ENCODE measurements at regions not wholly inside any gene's neighbourhood (a gene's known extent, or its start where the extent isn't known, plus 50 kb on each side); places are given as distances from the start of the nearest gene placed in this dataset.

DNA sequence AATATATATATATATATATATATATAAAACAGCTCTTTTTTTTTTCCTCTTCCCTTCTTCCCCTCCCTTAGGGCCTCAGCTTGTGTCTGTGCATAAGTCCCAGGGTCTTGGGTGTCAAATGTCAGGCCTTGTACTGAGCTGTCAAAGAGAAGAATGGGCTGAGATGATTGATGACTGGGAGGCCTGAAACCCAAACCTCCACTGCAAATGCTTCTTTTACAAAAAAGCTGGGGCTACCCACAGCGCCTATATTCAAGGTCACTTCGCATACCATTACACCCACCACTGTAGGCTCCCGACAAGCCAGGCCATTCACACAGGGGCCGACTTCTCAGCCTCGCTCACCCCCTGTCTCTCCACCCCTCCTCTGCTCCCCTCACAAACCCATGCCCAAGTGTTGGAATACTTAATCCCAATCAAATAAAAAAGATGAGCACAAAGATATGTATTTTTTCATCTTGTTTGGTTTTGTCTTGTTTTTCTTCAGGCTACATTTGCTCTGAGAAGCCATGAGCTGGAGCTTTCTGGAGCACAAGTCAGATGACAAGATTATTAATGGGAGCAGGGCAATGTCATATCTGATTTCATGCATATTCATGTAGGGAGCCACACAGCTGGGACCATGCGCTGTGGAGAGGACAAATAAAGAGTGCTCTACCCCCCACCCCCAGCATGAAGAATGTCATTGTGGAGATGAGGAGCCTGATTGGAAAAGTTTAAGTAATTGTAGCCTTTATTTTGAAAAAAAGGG is 614.4 kb upstream of the NR2F2 start:
- no peak for DNase-seq

DNA sequence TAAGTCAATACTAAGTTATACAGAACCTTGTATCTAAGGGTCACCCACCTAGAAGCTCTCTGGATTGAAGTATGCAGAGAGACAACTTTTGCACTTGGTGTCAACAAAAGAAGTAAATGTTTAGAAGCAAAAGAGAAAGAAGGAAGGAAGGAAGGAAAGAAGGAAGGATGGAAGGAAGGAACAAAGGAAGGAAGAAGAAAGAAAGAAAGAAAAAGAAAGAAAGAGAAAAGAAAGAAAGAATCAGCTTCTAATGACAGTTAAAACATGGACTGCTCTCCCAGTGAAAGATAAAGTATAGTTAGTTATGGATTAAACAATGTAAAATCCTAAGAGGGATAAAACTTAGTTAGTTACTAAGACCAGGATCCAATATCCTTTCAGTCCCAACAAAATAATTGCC is 613.8 kb upstream of the NR2F2 start:
- no peak for DNase-seq

DNA sequence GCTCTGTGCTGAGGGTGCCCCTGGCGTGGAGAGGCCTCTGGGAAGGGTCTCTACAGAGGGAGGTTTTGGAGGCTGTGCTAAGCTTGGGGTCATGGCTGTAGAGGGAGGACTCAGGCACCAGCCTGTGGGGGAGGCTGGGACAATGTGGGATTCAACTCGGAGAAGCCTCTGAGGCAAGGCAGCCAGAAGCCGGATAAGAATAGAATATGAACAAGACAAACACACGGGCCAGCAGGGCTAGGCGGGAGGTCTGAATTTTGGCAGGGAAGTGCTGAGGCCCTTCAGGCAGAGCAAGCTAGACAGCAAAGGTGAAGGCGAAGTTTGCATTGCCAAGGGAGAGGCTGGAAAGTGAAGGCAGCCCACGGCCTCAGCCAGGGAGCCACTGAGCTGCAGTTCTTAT is 612.1 kb upstream of the NR2F2 start:
- DNase-seq: no peak

DNA sequence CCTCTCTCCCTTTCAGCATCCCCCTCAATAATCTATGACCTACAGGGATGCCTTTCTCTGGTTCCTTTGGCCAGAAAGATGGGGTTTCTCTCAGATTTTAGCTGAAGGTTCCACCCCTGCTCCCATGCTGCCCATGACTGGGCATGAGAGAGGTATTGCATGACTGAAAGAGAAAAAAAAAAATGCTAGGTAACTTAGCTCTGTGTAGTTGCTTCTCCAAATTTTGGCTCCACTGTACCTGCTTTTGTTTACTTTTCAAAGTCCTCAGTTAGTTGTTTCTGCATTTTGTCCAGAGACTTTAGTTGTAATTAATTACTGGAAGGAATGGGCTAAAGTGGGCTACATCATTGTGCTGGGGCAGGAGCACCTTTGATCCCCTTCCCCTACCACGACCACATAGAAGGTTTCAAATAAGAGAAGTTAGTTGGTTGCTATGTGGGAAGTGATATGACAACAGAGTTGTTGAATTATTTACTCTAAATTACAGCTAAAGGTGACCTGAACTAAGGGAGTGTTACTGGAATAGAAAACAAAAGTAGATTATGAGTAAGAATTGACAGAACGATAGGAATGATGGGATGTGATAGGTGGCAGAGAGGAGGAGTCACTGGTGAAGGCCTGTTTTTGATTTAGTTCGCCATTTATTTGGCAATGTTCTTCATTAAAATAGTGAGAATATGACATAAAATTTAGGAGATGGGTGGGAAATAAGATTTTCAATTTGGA is 605.4 kb upstream of the NR2F2 start:
- no peak for DNase-seq

DNA sequence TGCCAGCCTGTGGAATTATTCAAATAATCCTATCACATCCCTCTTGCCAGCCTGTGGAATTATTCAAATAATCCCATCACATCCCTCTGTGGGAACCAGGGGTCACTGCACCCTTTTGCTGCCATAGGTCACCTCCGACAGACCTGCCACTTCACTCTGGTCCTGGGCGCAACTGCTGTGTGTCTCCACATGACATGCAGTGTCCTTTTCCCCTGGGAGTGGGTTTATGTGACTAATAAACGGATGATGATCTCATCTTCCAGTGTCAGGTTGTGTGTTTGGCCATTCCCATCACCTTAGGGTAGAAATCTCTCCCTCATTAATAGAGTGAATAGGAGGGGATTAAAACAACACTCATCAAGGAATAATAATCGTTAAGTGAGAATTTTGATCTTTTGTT is 603.6 kb upstream of the NR2F2 start:
- no peak for DNase-seq

DNA sequence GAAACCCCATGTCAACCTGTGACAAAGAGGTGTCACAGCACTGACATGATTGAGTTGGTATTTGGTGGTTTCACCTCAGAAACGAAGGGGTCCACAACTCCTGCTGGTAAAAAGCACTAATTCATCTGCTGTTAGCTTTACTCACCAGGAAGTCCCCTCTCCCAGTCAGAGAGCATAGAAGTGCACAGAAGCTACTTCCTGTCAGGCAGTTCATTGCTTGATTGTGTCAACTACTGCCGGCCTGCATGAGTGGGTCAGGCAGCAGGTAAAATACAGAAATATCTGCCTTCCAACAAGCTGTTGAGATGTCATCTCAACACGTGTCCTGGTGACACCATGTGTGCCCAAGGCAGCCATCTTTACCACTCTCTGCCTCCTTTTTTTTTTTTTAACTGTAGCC is 596.6 kb upstream of the NR2F2 start:
- no peak for DNase-seq

DNA sequence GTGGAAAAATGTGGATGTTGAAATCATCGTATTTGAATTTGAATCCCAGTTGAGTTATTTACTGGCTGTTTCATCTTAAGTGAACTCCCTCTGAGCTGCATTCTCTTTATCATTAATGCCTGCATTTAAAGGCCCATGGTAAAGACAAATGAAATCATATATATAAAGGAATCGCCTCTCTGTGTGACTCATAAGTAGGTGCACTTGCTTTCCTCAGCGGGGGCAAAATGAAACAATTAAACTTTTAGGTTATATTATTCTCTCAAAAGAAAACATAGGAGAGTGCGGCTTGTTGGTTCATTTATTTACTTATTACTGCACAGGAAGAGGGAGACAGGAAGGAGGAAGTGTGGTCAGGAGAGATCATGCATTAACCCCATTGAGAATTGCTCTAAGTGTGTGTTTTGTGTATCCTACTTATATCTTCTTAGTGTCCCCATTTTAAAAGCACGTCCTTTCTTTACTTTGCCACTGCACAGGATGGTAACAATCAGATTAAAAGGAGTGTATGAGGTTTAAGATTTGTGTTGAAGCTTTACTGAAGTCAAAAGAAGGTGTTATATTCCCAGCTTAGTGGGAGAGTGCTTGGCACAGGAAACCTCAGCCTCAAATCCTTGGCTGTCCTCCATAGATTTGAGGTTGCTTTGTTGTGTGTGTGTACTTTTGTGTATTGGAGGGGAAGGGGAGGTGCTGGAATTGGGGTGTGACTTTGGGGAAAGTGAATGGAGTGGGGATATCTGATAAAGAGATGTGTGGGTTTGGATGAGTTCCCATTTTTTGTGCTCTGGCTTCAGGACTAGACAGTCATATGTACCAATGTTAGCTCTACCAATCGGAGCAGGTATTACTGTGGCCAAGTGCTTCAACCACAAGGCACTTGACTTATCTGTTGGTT is 595.8 kb upstream of the NR2F2 start:
- no peak for DNase-seq

DNA sequence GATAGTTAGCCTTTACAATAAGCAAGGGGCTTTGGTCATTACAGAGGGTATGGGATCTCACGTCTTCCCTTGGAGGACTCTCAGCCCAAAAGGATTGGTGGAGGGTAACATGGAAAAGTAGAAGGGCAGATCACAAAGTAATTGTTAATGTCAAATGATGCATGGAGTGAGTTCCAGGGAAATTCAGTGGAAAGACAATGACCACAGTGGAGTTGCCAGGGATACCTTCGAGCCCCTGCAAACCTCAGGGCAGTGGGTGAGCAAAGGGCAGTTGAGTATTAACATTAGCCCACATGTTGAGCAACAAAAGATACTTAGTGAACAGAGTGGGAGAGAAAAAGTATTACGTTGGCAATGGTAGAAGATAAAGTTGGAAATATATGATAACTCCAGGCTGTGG is 593.4 kb upstream of the NR2F2 start:
- no peak for DNase-seq

DNA sequence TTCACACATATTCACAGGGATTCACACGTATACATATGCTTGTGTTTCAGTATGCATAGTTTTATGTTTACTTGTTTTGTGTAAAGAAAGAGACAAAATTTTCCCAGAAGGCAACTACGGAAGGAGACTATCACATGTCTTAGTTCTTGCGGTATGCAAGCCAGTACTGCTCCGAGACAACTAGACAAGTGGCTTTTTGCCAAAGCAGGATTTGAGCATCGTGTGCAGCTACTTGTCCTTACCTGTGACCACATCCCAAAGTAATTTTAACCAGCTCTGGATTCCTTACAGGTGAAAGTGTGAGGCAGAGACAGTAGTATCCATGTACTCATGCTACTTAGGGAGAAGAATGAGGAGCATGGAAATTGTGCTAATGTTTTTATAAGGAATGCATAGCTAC is 591.4 kb upstream of the NR2F2 start:
- DNase-seq: no peak

DNA sequence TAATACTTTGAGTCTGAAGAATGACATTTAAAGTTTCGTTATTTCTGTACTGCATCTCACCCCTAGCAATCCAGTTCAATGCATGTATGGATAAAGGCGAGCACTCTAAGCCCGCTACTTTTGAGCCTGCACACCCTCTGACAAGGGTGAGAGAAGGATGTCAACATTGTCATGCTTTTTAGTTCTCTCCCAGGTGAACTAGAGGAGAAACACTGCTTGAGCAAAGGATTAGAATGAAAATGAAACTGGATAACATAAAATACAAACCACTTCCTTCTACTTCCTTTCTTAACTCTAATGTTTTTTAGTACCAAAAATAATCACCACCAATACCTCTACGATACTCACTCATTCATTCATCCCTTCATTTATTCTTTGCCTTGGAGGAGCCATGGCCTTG is 588.7 kb upstream of the NR2F2 start:
- DNase-seq: no peak

DNA sequence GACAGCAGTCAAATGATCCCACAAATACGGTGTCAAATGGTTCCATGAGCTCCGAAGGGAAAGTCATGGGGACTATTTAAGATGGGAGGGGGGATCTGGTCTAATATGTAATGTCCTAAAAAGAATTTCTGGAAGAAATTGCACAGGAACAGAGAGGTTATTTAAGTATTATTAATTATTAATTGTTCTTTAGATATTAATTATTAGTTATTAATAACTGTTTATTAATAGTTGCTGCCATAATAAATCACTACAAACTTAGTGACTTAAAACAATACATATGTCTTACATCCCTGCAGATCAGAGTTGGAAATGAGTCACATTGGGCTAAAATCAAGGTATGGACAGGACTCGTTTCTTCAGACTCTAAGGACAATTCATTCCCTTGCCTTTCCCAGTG is 588.2 kb upstream of the NR2F2 start:
- DNase-seq: no peak

DNA sequence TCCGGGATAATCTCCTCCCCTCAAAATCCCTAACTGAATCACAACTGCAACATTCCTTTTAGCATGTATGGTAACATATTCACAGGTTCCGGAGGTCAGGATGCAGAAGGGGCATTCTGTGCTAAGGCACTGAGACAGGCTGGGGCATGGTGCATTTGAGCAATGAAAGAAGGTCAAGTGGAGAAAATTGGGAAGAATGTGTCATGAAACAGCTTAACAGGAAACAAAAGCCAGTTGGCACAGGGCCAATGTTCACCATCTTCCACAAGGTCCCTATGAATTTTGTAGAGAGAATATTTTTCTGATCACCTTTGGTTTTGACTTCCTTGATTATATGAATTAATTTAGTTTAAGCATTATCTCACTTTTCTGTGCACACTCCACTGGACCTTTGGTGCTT is 587.7 kb upstream of the NR2F2 start:
- no peak for DNase-seq

DNA sequence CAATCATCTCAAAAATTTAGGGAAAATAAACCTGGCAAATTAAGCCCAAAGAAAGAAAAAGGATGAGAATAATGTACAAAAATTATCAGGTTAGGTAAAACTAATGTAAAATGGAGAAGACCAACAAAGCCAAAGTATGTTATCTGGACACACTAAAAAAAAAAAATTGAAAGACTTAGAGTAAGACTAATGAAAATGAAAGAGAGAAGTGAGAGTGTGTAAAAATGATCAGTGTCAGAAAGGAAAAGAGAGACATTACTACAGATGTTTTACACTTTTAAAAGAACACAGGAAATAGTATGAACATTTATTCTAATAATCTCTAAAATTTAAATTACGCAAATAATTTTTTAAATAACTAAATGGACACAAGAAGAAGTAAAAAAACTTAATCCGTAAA is 573.3 kb upstream of the NR2F2 start:
- DNase-seq: no peak

DNA sequence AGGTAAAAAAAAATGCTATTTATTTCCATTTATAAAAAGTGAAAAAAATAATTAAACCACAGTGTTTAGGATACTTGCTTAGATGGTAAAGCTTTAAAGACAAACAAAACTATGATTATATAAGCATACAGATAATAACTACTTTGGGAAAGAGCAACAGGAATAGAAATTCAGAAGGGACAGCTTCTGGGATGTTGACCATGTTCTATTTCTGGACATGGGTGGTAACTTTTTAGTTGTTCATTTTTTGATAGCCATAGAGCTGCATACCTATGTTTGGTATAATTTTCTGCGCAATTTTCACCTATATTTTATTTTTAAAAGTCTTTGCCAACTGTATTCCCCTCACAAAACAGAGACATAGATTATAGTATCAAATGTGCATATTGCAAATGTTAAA is 572.0 kb upstream of the NR2F2 start:
- DNase-seq: no peak

DNA sequence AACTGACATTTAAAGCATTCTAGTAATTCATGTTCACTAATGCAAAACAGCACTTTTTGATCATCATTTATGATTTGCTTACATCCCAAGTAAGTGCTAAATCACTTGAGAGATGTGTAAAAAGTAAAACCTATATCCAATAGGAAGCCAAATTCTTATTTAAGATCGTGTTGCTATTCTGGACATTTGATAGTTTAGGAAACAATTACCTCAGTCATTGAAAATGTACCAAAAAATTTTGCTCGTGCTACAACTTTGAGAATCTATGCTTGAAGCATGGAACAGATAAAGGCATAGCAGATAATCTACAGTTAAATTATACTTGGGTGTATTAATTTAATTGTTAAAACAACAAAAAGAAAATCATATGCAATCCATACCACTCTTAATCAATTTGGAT is 571.6 kb upstream of the NR2F2 start:
- DNase-seq: no peak

DNA sequence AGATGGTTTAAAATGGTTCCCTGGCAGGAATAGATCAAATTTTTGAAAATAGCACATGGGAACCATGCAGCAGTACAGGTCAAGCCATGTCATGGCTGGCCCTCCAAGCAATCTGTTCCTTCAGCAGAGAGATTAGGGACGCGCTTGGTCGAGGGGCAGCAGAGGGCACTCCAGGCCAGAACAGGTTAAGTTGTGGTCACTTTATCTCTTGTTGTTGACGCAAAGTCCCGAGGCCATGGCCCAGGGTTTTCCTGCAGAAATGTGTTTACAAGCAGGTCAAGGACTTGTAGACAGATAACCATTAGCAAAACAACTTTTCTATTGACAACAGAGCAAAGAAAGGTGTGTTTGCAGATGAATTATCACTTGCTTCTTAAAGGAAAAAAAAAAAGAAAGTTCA is 570.0 kb upstream of the NR2F2 start:
- peak in 1 of 56 donors; percentile 0 for DNase-seq

DNA sequence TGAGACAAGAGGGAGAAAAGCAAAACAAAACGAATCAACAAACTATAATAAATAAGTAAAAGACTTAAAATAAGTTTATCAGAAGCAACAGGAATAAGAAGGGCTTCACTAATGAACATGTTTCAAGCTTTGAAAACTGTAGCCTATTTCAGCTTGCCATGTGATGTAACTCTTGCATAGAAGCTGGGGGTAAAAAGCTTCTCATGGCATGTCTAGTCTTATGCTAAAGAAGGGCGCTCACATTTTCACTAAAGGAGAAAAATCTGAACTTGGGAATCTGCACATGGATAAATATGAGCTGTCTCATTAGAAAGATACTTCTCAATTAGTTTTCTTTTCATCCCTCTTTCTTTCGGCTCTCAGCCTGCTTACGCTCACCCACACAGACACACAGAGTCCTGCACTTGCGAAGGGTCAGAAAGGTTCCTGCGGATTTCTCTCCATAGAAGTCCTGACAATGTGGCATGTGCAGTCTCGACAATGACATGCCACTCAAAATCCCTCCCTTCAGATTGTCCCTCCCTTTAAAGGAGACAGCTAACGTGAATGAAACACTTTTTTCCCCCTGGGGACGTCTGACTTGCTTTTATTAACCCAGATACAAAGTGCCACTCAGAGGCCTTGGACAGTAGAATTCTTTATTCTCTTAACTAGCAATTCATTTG is 568.9 kb upstream of the NR2F2 start:
- DNase-seq: no peak

DNA sequence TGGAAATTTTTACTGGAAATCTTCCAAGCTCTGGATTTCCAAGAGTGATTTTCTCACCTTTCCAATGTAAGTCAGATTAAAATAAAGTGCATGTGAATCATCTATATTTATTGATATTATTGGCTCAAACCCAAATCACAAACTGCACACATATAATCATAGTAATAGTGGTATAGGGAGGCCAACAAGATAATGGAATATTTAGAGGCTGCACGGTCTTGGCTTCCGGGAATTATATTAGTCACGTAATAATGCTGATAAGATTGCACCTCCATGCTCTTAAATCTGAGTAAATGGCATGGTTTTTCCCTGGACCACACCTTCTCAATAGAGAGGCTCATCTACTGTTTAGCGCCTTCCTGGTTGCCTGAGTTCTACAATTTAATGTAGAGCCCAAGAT is 567.1 kb upstream of the NR2F2 start:
- no peak for DNase-seq

DNA sequence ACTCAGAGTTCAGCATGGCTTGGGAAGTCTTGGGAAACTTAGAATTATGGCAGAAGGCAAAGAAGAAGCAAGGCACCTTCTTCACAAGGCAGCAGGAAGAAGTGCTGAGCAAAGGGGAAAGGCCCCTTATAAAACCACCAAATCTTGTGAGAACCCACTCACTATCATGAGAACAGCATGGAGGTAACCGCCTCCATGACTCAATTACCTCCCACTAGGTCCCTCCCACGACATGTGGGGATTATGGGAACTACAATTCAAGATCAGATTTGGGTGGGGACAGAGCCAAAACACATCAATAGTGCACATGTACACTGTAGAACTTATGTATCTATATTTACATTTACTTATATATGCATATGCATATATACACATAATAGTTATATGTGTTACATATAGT is 565.3 kb upstream of the NR2F2 start:
- DNase-seq: no peak

DNA sequence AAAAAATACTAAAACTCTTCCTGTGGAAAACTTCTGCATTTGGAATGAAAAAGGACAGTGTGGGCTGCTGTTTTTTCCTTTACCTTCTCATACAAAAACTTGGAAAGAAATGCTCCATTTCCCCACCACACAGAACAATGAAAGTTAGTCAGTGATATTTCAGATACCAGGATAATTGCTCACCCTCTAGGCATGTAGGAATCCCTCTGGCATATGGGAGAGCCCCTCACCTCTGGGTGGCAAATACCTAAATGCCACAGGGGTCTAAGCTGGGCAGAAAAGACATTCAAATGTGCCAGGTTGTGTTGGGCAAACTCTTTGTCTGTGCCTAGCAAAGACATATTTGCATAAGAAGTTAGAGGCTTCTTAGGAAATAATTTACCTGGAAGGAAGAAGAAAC is 560.3 kb upstream of the NR2F2 start:
- DNase-seq: no peak

DNA sequence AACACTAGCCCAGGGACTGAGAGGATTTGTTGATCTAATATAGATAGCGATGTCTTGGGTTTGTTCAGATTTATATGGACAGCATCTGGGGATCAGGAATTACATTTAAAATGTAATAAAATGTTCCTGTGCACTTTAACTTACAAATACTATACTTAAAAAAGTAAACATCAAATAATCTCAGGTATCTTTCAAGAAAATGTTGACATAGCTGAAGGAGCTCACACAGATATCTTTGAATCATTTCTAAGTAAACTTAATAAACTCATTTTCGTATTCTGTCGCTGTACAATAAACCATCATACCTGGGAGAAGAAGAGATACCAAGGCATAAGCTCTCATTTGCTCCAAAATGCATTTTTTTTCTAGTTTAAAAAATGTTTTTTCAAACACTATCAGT is 557.5 kb upstream of the NR2F2 start:
- DNase-seq: no peak

DNA sequence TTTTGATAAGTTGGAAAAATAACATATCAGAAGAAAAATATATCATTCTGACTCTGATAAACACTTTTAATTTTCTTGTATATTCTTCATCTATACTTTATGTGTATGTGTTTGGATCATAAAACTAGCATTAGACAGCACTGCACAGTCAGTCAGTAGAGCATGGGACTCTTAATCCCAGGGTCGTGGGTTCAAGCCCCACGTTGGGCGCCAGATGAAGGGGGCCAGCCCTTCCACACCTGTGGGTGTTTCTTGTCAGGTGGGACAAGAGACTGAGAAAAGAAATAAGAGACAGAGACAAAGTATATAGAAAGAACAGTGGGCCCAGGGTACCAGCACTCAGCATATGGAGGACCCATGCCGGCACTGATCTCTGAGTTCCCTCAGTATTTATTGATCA is 546.0 kb upstream of the NR2F2 start:
- DNase-seq: no peak
